ENCODE measurements at regions not wholly inside any gene's neighbourhood (a gene's known extent, or its start where the extent isn't known, plus 50 kb on each side); places are given as distances from the start of the nearest gene placed in this dataset.

DNA sequence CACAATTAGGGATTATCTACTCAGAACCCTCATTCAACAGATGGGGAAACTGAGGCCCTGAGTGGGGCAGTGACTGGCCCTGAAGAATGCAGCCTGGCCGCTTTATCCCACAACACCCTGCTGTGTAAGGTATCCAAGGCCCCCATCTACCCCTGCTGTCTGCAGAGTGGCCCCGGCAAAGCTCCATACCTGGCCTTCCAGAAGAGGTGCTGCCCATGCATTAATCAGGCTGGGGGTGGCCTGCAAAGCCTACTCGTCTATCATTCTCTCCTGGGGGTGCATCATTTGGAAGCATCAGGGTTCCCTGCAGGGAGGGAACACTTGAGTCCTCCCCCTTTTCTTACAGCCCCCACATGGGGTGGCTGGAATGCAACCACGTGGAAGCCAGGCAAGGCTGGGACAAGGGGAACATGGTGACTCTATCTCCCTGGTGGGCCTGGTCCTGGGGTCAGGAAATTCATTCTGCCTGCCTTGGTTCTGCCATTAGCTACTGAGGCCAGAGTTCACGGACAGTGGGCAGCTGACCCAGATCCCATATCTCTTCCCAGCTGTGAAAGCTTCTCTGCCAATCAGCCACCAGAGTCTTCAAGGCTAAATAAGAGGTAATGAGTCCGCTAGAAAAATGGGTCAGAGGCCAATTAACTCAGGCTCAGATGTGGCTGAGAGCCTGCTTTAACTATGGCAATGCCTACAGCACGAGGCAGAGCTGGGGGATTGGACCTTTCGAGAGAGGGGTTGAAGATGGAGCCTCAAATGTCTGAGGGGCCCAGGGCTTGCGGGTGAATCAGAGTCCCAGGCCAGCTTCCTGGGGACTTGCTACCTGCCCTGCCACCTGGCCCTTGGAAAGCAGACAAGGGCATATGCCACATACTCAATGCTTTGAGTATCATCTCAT, 72.3 kb upstream of the TOX2 start:
- TF ChIP-seq, protein P1, sequence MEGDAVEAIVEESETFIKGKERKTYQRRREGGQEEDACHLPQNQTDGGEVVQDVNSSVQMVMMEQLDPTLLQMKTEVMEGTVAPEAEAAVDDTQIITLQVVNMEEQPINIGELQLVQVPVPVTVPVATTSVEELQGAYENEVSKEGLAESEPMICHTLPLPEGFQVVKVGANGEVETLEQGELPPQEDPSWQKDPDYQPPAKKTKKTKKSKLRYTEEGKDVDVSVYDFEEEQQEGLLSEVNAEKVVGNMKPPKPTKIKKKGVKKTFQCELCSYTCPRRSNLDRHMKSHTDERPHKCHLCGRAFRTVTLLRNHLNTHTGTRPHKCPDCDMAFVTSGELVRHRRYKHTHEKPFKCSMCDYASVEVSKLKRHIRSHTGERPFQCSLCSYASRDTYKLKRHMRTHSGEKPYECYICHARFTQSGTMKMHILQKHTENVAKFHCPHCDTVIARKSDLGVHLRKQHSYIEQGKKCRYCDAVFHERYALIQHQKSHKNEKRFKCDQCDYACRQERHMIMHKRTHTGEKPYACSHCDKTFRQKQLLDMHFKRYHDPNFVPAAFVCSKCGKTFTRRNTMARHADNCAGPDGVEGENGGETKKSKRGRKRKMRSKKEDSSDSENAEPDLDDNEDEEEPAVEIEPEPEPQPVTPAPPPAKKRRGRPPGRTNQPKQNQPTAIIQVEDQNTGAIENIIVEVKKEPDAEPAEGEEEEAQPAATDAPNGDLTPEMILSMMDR (conservative IDR thresholded peaks at IDR 0.05; ENCODE audit: low read depth, low read length) = no peak
- no peak for TF ChIP-seq EZH2 (IDR thresholded peaks at IDR 0.05; ENCODE audit: borderline replicate concordance, low read depth, low read length, poor library complexity, severe bottlenecking)
